Fibroblast of peridontal ligament (primary cell): ENCODE measurements at regions not wholly inside any gene's neighbourhood (a gene's known extent, or its start where the extent isn't known, plus 50 kb on each side); places are given as distances from the start of the nearest gene placed in this dataset.

Experiments
- DNase-seq: peaks from one replicate; pipeline ENCODE4 v3.0.0-alpha.2; 2010; ENCODE audit errors: extremely low read depth

GRCh38 chr12:23464241-23464812 lies 485.1 kb downstream of the SOX5 start:
- no peak for DNase-seq

GRCh38 chr12:23472329-23472971 lies 477.0 kb downstream of the SOX5 start:
- no peak for DNase-seq

GRCh38 chr12:23473071-23473470 lies 476.4 kb downstream of the SOX5 start:
- DNase-seq: no peak

- no peak for DNase-seq
Observed at GRCh38 chr12:23474438-23474976, 475.0 kb downstream of the SOX5 start.
